HepG2 (cell line): ENCODE measurements at regions not wholly inside any gene's neighbourhood (a gene's known extent, or its start where the extent isn't known, plus 50 kb on each side); places are given as distances from the start of the nearest gene placed in this dataset.

Source experiments
- ATAC-seq: fragments of 200-7000 bp; cut with Tn5 transposase; 3 replicates; pipeline ENCODE4 v1.9.1; 2020; ENCODE audit warnings: mild to moderate bottlenecking, moderate library complexity
- BruUV-seq: library from RNA; stranded (reverse); fragments of 400-500 nt; replicated peaks from 2 replicates; lab custom pipeline; 2021; lab: Mats Ljungman, UMichigan
- CTCF ChIA-PET: fragments of 300-600 bp; formaldehyde crosslinking; extraction: SDS; loops from one replicate; lab custom pipeline; 2021; ENCODE audit warnings: low total read pairs, inconsistent platforms, low intra/inter-chr PET ratio; lab: Yijun Ruan, JAX
- POLR2A ChIA-PET: fragments of 350-600 bp; sonication (Branson Sonifier 250); formaldehyde crosslinking; loops from one replicate; lab custom pipeline; 2020; ENCODE audit warnings: antibody characterized with exemption, inconsistent platforms; lab: Yijun Ruan, JAX
- DNase-seq: peaks from one replicate; pipeline ENCODE4 v3.0.0-alpha.2; 2015; ENCODE audit warnings: low spot score
- FAIRE-seq: peaks from 3 replicates; lab custom pipeline; 2011; peaks lifted over from hg19 to GRCh38; lab: Jason Lieb, UNC
- H2AFZ ChIP-seq: one replicate; pipeline ENCODE4 v1.6.1; 2011; ENCODE audit warnings: low read length, inconsistent platforms
- H3K27ac ChIP-seq: fragments of 300-600 bp; 3 replicates; pipeline ENCODE4 v1.8.0; 2011; ENCODE audit warnings: mixed run types, mild to moderate bottlenecking, mixed read lengths, low read length, inconsistent platforms; ENCODE audit not compliant: insufficient read depth; ENCODE audit errors: extremely low read length
- H3K27me3 ChIP-seq, 2 experiments: fragments of 200-600 bp in 1 of 2; 2 replicates in 1 of 2; 3 replicates in 1 of 2; pipeline versions ENCODE4 v1.6.0 to v1.8.0; 2011; ENCODE audit warnings: low read length in 2 of 2, mild to moderate bottlenecking in 2 of 2, moderate library complexity in 2 of 2, inconsistent platforms in 1 of 2; ENCODE audit not compliant: insufficient read depth in 2 of 2, control insufficient read depth in 1 of 2
- H3K36me3 ChIP-seq, 2 experiments: fragments of 200-600 bp in 1 of 2; replicated peaks in 1 of 2; 2 replicates in 1 of 2; 3 replicates in 1 of 2; pipeline versions ENCODE4 v1.5.1 to v1.8.0; 2011; ENCODE audit warnings: low read length in 2 of 2, inconsistent platforms in 1 of 2; ENCODE audit not compliant: insufficient read depth in 2 of 2, control insufficient read depth in 1 of 2
- H3K4me1 ChIP-seq: 2 replicates; pipeline ENCODE4 v1.5.1; 2012; ENCODE audit warnings: low read length, inconsistent platforms; ENCODE audit not compliant: insufficient read depth
- H3K4me2 ChIP-seq: 2 replicates; pipeline ENCODE4 v1.6.0; 2011; ENCODE audit warnings: low read depth, low read length, inconsistent platforms
- H3K4me3 ChIP-seq, 3 experiments: fragments of 200-600 bp in 1 of 3; sonication (generic), shearing (Covaris generic) in 1 of 3; replicated peaks in 1 of 3; 2 replicates each; pipeline ENCODE4 v1.5.1; 2011 to 2016; ENCODE audit warnings: low read length in 3 of 3, inconsistent platforms in 2 of 3, low read depth in 2 of 3, mild to moderate bottlenecking in 2 of 3, control low read depth in 1 of 3, mixed read lengths in 1 of 3; ENCODE audit not compliant: insufficient read depth in 1 of 3
- H3K79me2 ChIP-seq: one replicate; pipeline ENCODE4 v1.6.1; 2011; ENCODE audit warnings: low read length, inconsistent platforms; ENCODE audit not compliant: insufficient read depth
- H3K9ac ChIP-seq: 2 replicates; pipeline ENCODE4 v1.6.0; 2011; ENCODE audit warnings: mild to moderate bottlenecking, low read depth, low read length, inconsistent platforms; ENCODE audit not compliant: insufficient read depth
- H3K9me3 ChIP-seq: 2 replicates; pipeline ENCODE4 v1.5.1; 2012; ENCODE audit warnings: mild to moderate bottlenecking, low read length
- H4K20me1 ChIP-seq: 2 replicates; pipeline ENCODE4 v1.6.0; 2011; ENCODE audit warnings: inconsistent platforms, mild to moderate bottlenecking, low read length, moderate library complexity; ENCODE audit not compliant: insufficient read depth
- KDM2A ChIP-seq: sonication (generic); formaldehyde crosslinking; IDR thresholded peaks from 2 replicates; pipeline ENCODE4 v1.4.0; 2020; ENCODE audit warnings: low read depth, missing genetic modification reagents, borderline replicate concordance
- SALL2 ChIP-seq: sonication (generic); formaldehyde crosslinking; IDR thresholded peaks from 2 replicates; pipeline ENCODE4 v1.8.1; 2023; ENCODE audit warnings: mild to moderate bottlenecking, missing genetic modification reagents, inconsistent platforms
- TARDBP ChIP-seq: sonication (generic); formaldehyde crosslinking; IDR thresholded peaks from 2 replicates; pipeline ENCODE4 v1.8.0; 2022; ENCODE audit warnings: mild to moderate bottlenecking, missing genetic modification reagents
- ZFX ChIP-seq: sonication (generic); formaldehyde crosslinking; IDR thresholded peaks from 2 replicates; pipeline ENCODE4 v1.4.0; 2020; ENCODE audit warnings: mild to moderate bottlenecking, low read depth, missing genetic modification reagents, moderate library complexity
- ZNF256 ChIP-seq: sonication (generic); formaldehyde crosslinking; conservative IDR thresholded peaks from 2 replicates; pipeline ENCODE4 v1.4.0; 2020; ENCODE audit warnings: missing genetic modification reagents
- ZNF292 ChIP-seq: sonication (generic); formaldehyde crosslinking; IDR thresholded peaks from 2 replicates; pipeline ENCODE4 v1.8.1; 2022; ENCODE audit warnings: mild to moderate bottlenecking, low read depth, missing genetic modification reagents, borderline replicate concordance
- ZNF367 ChIP-seq: sonication (generic); formaldehyde crosslinking; IDR thresholded peaks from 2 replicates; pipeline ENCODE4 v1.4.0; 2020; ENCODE audit warnings: missing genetic modification reagents, borderline replicate concordance
- ZSCAN20 ChIP-seq: sonication (generic); formaldehyde crosslinking; IDR thresholded peaks from 2 replicates; pipeline ENCODE4 v1.4.0; 2020; ENCODE audit warnings: missing genetic modification reagents, mild to moderate bottlenecking, borderline replicate concordance
- WGBS: methylation state at CpG from one replicate; pipeline ENCODE4 v1.1.6; 2017; ENCODE audit warnings: low lambda C conversion rate; 5-methylcytosine and 5-hydroxymethylcytosine counted together
- in situ Hi-C: cut with HindIII; loops from 2 replicates; pipeline ENCODE4 v1.10.0; 2017; ENCODE audit warnings: low pct_unique_long_range_greater_than_20kb; ENCODE audit not compliant: extremely low pct_ligation_motif_present
- intact Hi-C: fragments of 100-400 bp; cut with micrococcal nuclease; formaldehyde crosslinking; loops from one replicate; pipeline ENCODE4 v1.10.0; 2022; ENCODE audit not compliant: unreplicated experiment
- TF ChIP-seq, protein P1 (sequence below): sonication (generic); formaldehyde crosslinking; IDR thresholded peaks from 2 replicates; pipeline ENCODE4 v1.4.0; 2020; ENCODE audit warnings: missing genetic modification reagents
- TF ChIP-seq, protein P2 (sequence below): conservative IDR thresholded peaks from 2 replicates; pipeline ENCODE4 v1.6.1; 2018; ENCODE audit warnings: missing genetic modification reagents
- TF ChIP-seq, protein P3 (sequence below): IDR thresholded peaks from 2 replicates; pipeline ENCODE4 v1.6.1; 2016; ENCODE audit warnings: low read depth, control low read depth
- TF ChIP-seq, protein P4 (sequence below): sonication (generic); formaldehyde crosslinking; IDR thresholded peaks from 2 replicates; pipeline ENCODE4 v1.4.0; 2020; ENCODE audit warnings: mild to moderate bottlenecking, missing genetic modification reagents

GRCh38 chr5:104564530-104564929, 1001.9 kb upstream of the NUDT12 start (continued):
- TF ChIP-seq TARDBP (CRISPR knock-in tag) (no peak), KDM2A (CRISPR knock-in tag) (no peak), ZNF256 (CRISPR knock-in tag) (no peak), ZSCAN20 (CRISPR knock-in tag) (no peak), ZNF367 (CRISPR knock-in tag) (no peak), SALL2 (CRISPR knock-in tag) (no peak), ZNF292 (CRISPR knock-in tag) (no peak)
- TF ChIP-seq, protein P1, sequence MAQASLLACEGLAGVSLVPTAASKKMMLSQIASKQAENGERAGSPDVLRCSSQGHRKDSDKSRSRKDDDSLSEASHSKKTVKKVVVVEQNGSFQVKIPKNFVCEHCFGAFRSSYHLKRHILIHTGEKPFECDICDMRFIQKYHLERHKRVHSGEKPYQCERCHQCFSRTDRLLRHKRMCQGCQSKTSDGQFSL (CRISPR knock-in tag), result no peak
- TF ChIP-seq, protein P2, sequence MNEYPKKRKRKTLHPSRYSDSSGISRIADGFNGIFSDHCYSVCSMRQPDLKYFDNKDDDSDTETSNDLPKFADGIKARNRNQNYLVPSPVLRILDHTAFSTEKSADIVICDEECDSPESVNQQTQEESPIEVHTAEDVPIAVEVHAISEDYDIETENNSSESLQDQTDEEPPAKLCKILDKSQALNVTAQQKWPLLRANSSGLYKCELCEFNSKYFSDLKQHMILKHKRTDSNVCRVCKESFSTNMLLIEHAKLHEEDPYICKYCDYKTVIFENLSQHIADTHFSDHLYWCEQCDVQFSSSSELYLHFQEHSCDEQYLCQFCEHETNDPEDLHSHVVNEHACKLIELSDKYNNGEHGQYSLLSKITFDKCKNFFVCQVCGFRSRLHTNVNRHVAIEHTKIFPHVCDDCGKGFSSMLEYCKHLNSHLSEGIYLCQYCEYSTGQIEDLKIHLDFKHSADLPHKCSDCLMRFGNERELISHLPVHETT, result no peak
- TF ChIP-seq, all 625 proteins: peak for 0

- Histone ChIP-seq H3K4me1 (no peaks in the 10 kb centered on the region), H2AFZ (no peak overlapping the region), H3K9me3 (peaks cover 22% of the 10 kb centered on the region), H3K4me2 (no peak overlapping the region), H3K36me3 (no peaks in the 10 kb centered on the region), H3K27ac (no peak overlapping the region), H4K20me1 (no peaks in the 10 kb centered on the region), H3K4me3 (no peak overlapping the region), H3K9ac (no peak overlapping the region), H3K79me2 (no peaks in the 10 kb centered on the region), H3K27me3 (no peaks in the 10 kb centered on the region)
- WGBS, result 44% methylated on average over 2 of the region's 3 CpGs
- BruUV-seq, result no TSS peak
- FAIRE-seq (no peak), DNase-seq (no peak), ATAC-seq (no peak)
- POLR2A ChIA-PET, result no interaction called here
- no peak for TF ChIP-seq ZFX (CRISPR knock-in tag)
- TF ChIP-seq, protein P3, sequence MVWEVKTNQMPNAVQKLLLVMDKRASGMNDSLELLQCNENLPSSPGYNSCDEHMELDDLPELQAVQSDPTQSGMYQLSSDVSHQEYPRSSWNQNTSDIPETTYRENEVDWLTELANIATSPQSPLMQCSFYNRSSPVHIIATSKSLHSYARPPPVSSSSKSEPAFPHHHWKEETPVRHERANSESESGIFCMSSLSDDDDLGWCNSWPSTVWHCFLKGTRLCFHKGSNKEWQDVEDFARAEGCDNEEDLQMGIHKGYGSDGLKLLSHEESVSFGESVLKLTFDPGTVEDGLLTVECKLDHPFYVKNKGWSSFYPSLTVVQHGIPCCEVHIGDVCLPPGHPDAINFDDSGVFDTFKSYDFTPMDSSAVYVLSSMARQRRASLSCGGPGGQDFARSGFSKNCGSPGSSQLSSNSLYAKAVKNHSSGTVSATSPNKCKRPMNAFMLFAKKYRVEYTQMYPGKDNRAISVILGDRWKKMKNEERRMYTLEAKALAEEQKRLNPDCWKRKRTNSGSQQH (CRISPR knock-in tag), result no peak
- TF ChIP-seq, protein P4, sequence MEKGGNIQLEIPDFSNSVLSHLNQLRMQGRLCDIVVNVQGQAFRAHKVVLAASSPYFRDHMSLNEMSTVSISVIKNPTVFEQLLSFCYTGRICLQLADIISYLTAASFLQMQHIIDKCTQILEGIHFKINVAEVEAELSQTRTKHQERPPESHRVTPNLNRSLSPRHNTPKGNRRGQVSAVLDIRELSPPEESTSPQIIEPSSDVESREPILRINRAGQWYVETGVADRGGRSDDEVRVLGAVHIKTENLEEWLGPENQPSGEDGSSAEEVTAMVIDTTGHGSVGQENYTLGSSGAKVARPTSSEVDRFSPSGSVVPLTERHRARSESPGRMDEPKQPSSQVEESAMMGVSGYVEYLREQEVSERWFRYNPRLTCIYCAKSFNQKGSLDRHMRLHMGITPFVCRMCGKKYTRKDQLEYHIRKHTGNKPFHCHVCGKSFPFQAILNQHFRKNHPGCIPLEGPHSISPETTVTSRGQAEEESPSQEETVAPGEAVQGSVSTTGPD, result no peak
- in situ Hi-C loops (no loop called here), intact Hi-C loops (no loop called here)
- CTCF ChIA-PET, result no interaction called here
These were observed 994.4 kb upstream of the NUDT12 start for GRCh38 chr5:104556957-104557356.
